Aorta (tissue), 5 donors: ENCODE measurements at regions not wholly inside any gene's neighbourhood (a gene's known extent, or its start where the extent isn't known, plus 50 kb on each side); places are given as distances from the start of the nearest gene placed in this dataset.

Source experiments
- ATAC-seq: fragments of 200-7000 bp; cut with Tn5 transposase; one replicate; pipeline ENCODE4 v1.9.1; 2022; ENCODE audit warnings: moderate library complexity; ENCODE audit not compliant: low FRiP score
- DNase-seq, 2 donors: peaks; one replicate each; pipeline ENCODE4 v3.0.0-alpha.2; 2020
- H3K27ac ChIP-seq, 2 donors: one replicate each; pipeline ENCODE4 v1.5.1; 2013; ENCODE audit warnings: low read length in 2 of 2, mild to moderate bottlenecking in 2 of 2, moderate library complexity in 2 of 2, control low read depth in 1 of 2, inconsistent platforms in 1 of 2, low read depth in 1 of 2
- H3K27me3 ChIP-seq, 2 donors: one replicate each; pipeline ENCODE4 v1.6.1; 2013; ENCODE audit warnings: control low read depth in 1 of 2, low read length in 1 of 2, mild to moderate bottlenecking in 1 of 2, moderate library complexity in 1 of 2; ENCODE audit not compliant: insufficient read depth in 2 of 2, control insufficient read depth in 1 of 2
- H3K36me3 ChIP-seq, 2 donors: one replicate each; pipeline ENCODE4 v1.6.1; 2013; ENCODE audit warnings: control low read depth in 1 of 2, low read length in 1 of 2, mild to moderate bottlenecking in 1 of 2; ENCODE audit not compliant: insufficient read depth in 2 of 2, control insufficient read depth in 1 of 2
- H3K4me1 ChIP-seq, 2 donors: one replicate each; pipeline ENCODE4 v1.6.1; 2013; ENCODE audit warnings: low read length in 2 of 2, control low read depth in 1 of 2, mild to moderate bottlenecking in 1 of 2, moderate library complexity in 1 of 2; ENCODE audit not compliant: insufficient read depth in 2 of 2, control insufficient read depth in 1 of 2
- H3K4me3 ChIP-seq, 2 donors: one replicate each; pipeline ENCODE4 v1.5.1; 2013; ENCODE audit warnings: low read length in 2 of 2, control low read depth in 1 of 2, mild to moderate bottlenecking in 1 of 2
- H3K9me3 ChIP-seq: one replicate; pipeline ENCODE4 v1.6.1; 2013; ENCODE audit warnings: mild to moderate bottlenecking, low read length; ENCODE audit not compliant: control insufficient read depth
- WGBS, 2 donors: extraction: QIAGEN DNeasy Blood & Tissue Kit; methylation state at CpG; one replicate each; pipeline ENCODE4 v1.1.7; 2013; 5-methylcytosine and 5-hydroxymethylcytosine counted together
- intact Hi-C, 2 donors: fragments of 100-400 bp; cut with DNase I; formaldehyde crosslinking; loops; one replicate each; pipeline versions ENCODE4 v1.14.2 to v1.15.0; 2022
- donor health status: healthy with polysubstance abuse.
- donor health status: Bipolar disorder and iron deficiency.
- donor health status: DM: no; HTN: no; CAD: no.
- donor health status: DM: no; HTN: no; CAD: no.
- donor health status: DM: yes; HTN: yes; CAD: no.

GRCh38 chr5:145084834-145085233 is 750.3 kb downstream of the PRELID2 start:
- H3K4me3 ChIP-seq: no peak overlapping the region
- no peaks in the 10 kb centered on the region for H3K36me3 ChIP-seq
- WGBS, 2 donors: 80 to 85% methylated on average over 2 of the region's 2 CpGs
- intact Hi-C loops: no loop called here
- no peak overlapping the region for H3K27ac ChIP-seq
- H3K9me3 ChIP-seq: no peaks in the 10 kb centered on the region
- ATAC-seq (no peak), DNase-seq (no peak)
- H3K4me1 ChIP-seq: no peaks in the 10 kb centered on the region
- no peaks in the 10 kb centered on the region for H3K27me3 ChIP-seq

- no peak overlapping the region for H3K4me3 ChIP-seq
- H3K9me3 ChIP-seq: no peaks in the 10 kb centered on the region
- ATAC-seq (no peak), DNase-seq (no peak)
- H3K4me1 ChIP-seq: no peaks in the 10 kb centered on the region
- 91 to 94% methylated on average over 6 of the region's 6 CpGs for WGBS, 2 donors
- intact Hi-C loops: no loop called here
- no peaks in the 10 kb centered on the region for H3K36me3 ChIP-seq
- no peak overlapping the region for H3K27ac ChIP-seq
- H3K27me3 ChIP-seq: no peaks in the 10 kb centered on the region
Observed at GRCh38 chr5:145077028-145077427, 758.1 kb downstream of the PRELID2 start.

GRCh38 chr5:145076040-145076439 is 759.1 kb downstream of the PRELID2 start:
- no peak overlapping the region for H3K27ac ChIP-seq
- H3K36me3 ChIP-seq: no peaks in the 10 kb centered on the region
- no peaks in the 10 kb centered on the region for H3K9me3 ChIP-seq
- DNase-seq (no peak), ATAC-seq (no peak)
- no peak overlapping the region for H3K4me3 ChIP-seq
- intact Hi-C loops: no loop called here
- H3K4me1 ChIP-seq: no peaks in the 10 kb centered on the region
- no peaks in the 10 kb centered on the region for H3K27me3 ChIP-seq

- DNase-seq: no peak
- Histone ChIP-seq H3K4me3 (no peak overlapping the region), H3K27me3 (no peaks in the 10 kb centered on the region), H3K4me1 (no peaks in the 10 kb centered on the region), H3K36me3 (no peaks in the 10 kb centered on the region), H3K9me3 (no peaks in the 10 kb centered on the region), H3K27ac (no peak overlapping the region)
- intact Hi-C loops: no loop called here
- WGBS, 2 donors: 18 to 22% methylated on average over 1 of the region's 1 CpG
- no peak for ATAC-seq
Observed at GRCh38 chr5:145072889-145073288, 762.3 kb downstream of the PRELID2 start.

GRCh38 chr5:145068721-145069120 is 766.4 kb downstream of the PRELID2 start:
- Histone ChIP-seq H3K27me3 (no peaks in the 10 kb centered on the region), H3K4me1 (no peaks in the 10 kb centered on the region), H3K27ac (no peak overlapping the region), H3K9me3 (no peaks in the 10 kb centered on the region), H3K36me3 (no peaks in the 10 kb centered on the region), H3K4me3 (no peak overlapping the region)
- no peak for ATAC-seq
- no peak for DNase-seq
- intact Hi-C loops: no loop called here
- WGBS, 2 donors: 48 to 62% methylated on average over 3 of the region's 3 CpGs

- Histone ChIP-seq H3K36me3 (no peaks in the 10 kb centered on the region), H3K4me3 (no peak overlapping the region), H3K27ac (no peak overlapping the region), H3K4me1 (no peaks in the 10 kb centered on the region), H3K9me3 (no peaks in the 10 kb centered on the region), H3K27me3 (no peaks in the 10 kb centered on the region)
- DNase-seq (no peak), ATAC-seq (no peak)
- WGBS, 2 donors: 65 to 72% methylated on average over 6 of the region's 6 CpGs
- intact Hi-C loops: no loop called here
Observed at GRCh38 chr5:145062280-145063062, 772.7 kb downstream of the PRELID2 start.

GRCh38 chr5:145056800-145057199 is 778.3 kb downstream of the PRELID2 start:
- WGBS, 2 donors: 24 to 37% methylated on average over 5 of the region's 5 CpGs
- DNase-seq (no peak), ATAC-seq (no peak)
- Histone ChIP-seq H3K27ac (no peak overlapping the region), H3K9me3 (no peaks in the 10 kb centered on the region), H3K36me3 (no peaks in the 10 kb centered on the region), H3K4me1 (no peaks in the 10 kb centered on the region), H3K27me3 (no peaks in the 10 kb centered on the region), H3K4me3 (no peak overlapping the region)
- intact Hi-C loops: no loop called here

- Histone ChIP-seq H3K4me1 (no peaks in the 10 kb centered on the region), H3K9me3 (no peaks in the 10 kb centered on the region), H3K4me3 (no peak overlapping the region), H3K27me3 (no peaks in the 10 kb centered on the region), H3K36me3 (no peaks in the 10 kb centered on the region), H3K27ac (no peak overlapping the region)
- intact Hi-C loops: no loop called here
- WGBS, 2 donors: 56 to 65% methylated on average over 1 of the region's 1 CpG
- DNase-seq (no peak), ATAC-seq (no peak)
Observed at GRCh38 chr5:145050181-145050580, 785.0 kb downstream of the PRELID2 start.

GRCh38 chr5:145044970-145045369 is 790.2 kb downstream of the PRELID2 start:
- DNase-seq (no peak), ATAC-seq (no peak)
- H3K27ac ChIP-seq: no peak overlapping the region
- no peaks in the 10 kb centered on the region for H3K4me1 ChIP-seq
- H3K4me3 ChIP-seq: no peak overlapping the region
- no peaks in the 10 kb centered on the region for H3K9me3 ChIP-seq
- no peaks in the 10 kb centered on the region for H3K36me3 ChIP-seq
- H3K27me3 ChIP-seq: no peaks in the 10 kb centered on the region
- 84 to 89% methylated on average over 1 of the region's 1 CpG for WGBS, 2 donors
- intact Hi-C loops: no loop called here
